ENCODE measurements at regions not wholly inside any gene's neighbourhood (a gene's known extent, or its start where the extent isn't known, plus 50 kb on each side); places are given as distances from the start of the nearest gene placed in this dataset.
A peak's percentile ranks its signal among the peaks of the same experiment; 100 is the strongest.

- H2AFZ ChIP-seq (ENCODE audit: low read depth) = peak overlapping the region; percentile 17; the same call in 1 of the 2 replicates
Measured at GRCh38 chr6:95249175-95249574, 328.2 kb upstream of the MANEA start.

More at GRCh38 chr6:95249175-95249574, 328.2 kb upstream of the MANEA start:
- POLR2A ChIA-PET = no interaction called here
- DNase-seq = no peak
- no peaks in the 10 kb centered on the region; a peak in 1 of 4 replicates for H3K4me1 ChIP-seq (ENCODE audit: control insufficient read depth in 1 of 2, insufficient read depth in 2 of 2, low read depth in 1 of 2, low read length in 1 of 2)
- no peak overlapping the region for H3K9ac ChIP-seq
- H3K9me2 ChIP-seq = no peaks in the 10 kb centered on the region
- H3K36me3 ChIP-seq (replicated peaks in 1 of 2; ENCODE audit: control insufficient read depth in 1 of 2, insufficient read depth in 2 of 2, low read length in 1 of 2) = no peaks in the 10 kb centered on the region
- CTCF ChIA-PET = interaction anchor here (1.2 to 1.9 kb wide), 2 partner anchors 11 to 46 kb away, joined by 3 to 20 read pairs; no protein-coding TSS in a partner anchor
- no peak overlapping the region for H3K4me2 ChIP-seq
- H3K9me3 ChIP-seq = no peaks in the 10 kb centered on the region
- H3F3A ChIP-seq (replicated peaks; ENCODE audit: insufficient read depth) = no peaks in the 10 kb centered on the region
- no peak for TF ChIP-seq YY1 (IDR thresholded peaks at IDR 0.05; ENCODE audit: low read depth)
- TF ChIP-seq, protein P1, sequence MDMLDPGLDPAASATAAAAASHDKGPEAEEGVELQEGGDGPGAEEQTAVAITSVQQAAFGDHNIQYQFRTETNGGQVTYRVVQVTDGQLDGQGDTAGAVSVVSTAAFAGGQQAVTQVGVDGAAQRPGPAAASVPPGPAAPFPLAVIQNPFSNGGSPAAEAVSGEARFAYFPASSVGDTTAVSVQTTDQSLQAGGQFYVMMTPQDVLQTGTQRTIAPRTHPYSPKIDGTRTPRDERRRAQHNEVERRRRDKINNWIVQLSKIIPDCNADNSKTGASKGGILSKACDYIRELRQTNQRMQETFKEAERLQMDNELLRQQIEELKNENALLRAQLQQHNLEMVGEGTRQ (IDR thresholded peaks at IDR 0.05; ENCODE audit: borderline replicate concordance, low read depth, low read length) = no peak
- no peak for TF ChIP-seq RCOR1 (IDR thresholded peaks at IDR 0.05; ENCODE audit: low read length)
- no peak for TF ChIP-seq FOXM1 (IDR thresholded peaks at IDR 0.05; ENCODE audit: low read depth)
- TF ChIP-seq TCF12 (IDR thresholded peaks at IDR 0.05) = no peak
- TF ChIP-seq MEF2A (IDR thresholded peaks at IDR 0.05; ENCODE audit: borderline replicate concordance, low read depth) = no peak
- no peak for TF ChIP-seq SIN3A (IDR thresholded peaks at IDR 0.05; ENCODE audit: borderline replicate concordance, low read depth, low read length)
- no peak for TF ChIP-seq RXRA (IDR thresholded peaks at IDR 0.05; ENCODE audit: borderline replicate concordance, low read depth)
- no peak for TF ChIP-seq TAF1 (IDR thresholded peaks at IDR 0.05; ENCODE audit: borderline replicate concordance, low read depth, low read length)
- no peak for TF ChIP-seq RAD21 (IDR thresholded peaks at IDR 0.05; ENCODE audit: low read length)
- TF ChIP-seq, protein P2, sequence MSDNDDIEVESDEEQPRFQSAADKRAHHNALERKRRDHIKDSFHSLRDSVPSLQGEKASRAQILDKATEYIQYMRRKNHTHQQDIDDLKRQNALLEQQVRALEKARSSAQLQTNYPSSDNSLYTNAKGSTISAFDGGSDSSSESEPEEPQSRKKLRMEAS (IDR thresholded peaks at IDR 0.05; ENCODE audit: low read depth) = no peak
- no peak for TF ChIP-seq PBX3 (IDR thresholded peaks at IDR 0.05)
- TF ChIP-seq, protein P3, sequence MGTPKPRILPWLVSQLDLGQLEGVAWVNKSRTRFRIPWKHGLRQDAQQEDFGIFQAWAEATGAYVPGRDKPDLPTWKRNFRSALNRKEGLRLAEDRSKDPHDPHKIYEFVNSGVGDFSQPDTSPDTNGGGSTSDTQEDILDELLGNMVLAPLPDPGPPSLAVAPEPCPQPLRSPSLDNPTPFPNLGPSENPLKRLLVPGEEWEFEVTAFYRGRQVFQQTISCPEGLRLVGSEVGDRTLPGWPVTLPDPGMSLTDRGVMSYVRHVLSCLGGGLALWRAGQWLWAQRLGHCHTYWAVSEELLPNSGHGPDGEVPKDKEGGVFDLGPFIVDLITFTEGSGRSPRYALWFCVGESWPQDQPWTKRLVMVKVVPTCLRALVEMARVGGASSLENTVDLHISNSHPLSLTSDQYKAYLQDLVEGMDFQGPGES (IDR thresholded peaks at IDR 0.05; ENCODE audit: low read depth, low read length) = no peak
- no peak for TF ChIP-seq FOSL2 (IDR thresholded peaks at IDR 0.05; ENCODE audit: borderline replicate concordance, low read depth)
- no peak for TF ChIP-seq CHD2 (IDR thresholded peaks at IDR 0.05; ENCODE audit: low read length, partially characterized antibody)
- TF ChIP-seq MXI1 (IDR thresholded peaks at IDR 0.05; ENCODE audit: low read depth, low read length) = no peak
- TF ChIP-seq USF1 (IDR thresholded peaks at IDR 0.05; ENCODE audit: borderline replicate concordance, low read depth) = no peak
- H3K4me3 ChIP-seq (ENCODE audit: low read depth in 2 of 2, low read length in 1 of 2) = no peak overlapping the region
- H3K27ac ChIP-seq (ENCODE audit: low read depth in 2 of 2, low read length in 1 of 2) = no peak overlapping the region
- H3K79me2 ChIP-seq (ENCODE audit: insufficient read depth) = no peaks in the 10 kb centered on the region
- H3K27me3 ChIP-seq (ENCODE audit: insufficient read depth) = no peaks in the 10 kb centered on the region
- H4K20me1 ChIP-seq (ENCODE audit: insufficient read depth) = no peaks in the 10 kb centered on the region
